ENCODE measurements at regions not wholly inside any gene's neighbourhood (a gene's known extent, or its start where the extent isn't known, plus 50 kb on each side); places are given as distances from the start of the nearest gene placed in this dataset.

DNA sequence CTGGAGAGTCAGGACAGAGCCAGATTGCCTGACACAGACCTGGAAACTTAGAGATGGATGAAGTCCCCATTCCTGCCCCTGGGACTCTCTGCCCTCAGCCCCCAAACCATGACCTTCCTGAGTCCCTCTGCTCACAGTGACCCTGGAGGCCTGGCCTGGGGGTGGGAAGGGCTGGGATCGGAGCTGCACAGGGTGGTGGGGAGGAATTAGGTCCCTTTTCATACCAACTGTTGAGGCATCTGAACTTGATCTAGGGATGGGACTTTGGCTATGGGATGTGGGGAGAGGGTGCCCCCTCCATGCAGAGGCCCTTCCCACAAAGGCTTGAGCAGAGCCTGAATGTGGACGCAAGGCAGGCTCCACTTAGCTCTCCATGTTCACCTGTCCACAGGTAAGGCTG, 144.1 kb downstream of the MRPL14 start:
- no peak overlapping the region for H3K9ac ChIP-seq (ENCODE audit: low read depth, low read length)
- no peak overlapping the region for H3K4me3 ChIP-seq (ENCODE audit: low read depth in 1 of 2, low read length in 2 of 2)
- TF ChIP-seq, protein P1, sequence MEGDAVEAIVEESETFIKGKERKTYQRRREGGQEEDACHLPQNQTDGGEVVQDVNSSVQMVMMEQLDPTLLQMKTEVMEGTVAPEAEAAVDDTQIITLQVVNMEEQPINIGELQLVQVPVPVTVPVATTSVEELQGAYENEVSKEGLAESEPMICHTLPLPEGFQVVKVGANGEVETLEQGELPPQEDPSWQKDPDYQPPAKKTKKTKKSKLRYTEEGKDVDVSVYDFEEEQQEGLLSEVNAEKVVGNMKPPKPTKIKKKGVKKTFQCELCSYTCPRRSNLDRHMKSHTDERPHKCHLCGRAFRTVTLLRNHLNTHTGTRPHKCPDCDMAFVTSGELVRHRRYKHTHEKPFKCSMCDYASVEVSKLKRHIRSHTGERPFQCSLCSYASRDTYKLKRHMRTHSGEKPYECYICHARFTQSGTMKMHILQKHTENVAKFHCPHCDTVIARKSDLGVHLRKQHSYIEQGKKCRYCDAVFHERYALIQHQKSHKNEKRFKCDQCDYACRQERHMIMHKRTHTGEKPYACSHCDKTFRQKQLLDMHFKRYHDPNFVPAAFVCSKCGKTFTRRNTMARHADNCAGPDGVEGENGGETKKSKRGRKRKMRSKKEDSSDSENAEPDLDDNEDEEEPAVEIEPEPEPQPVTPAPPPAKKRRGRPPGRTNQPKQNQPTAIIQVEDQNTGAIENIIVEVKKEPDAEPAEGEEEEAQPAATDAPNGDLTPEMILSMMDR (IDR thresholded peaks at IDR 0.05; ENCODE audit: borderline replicate concordance, extremely low read depth, low read length, poor library complexity, severe bottlenecking), result no peak
- no peak for TF ChIP-seq EZH2 (IDR thresholded peaks at IDR 0.05; ENCODE audit: borderline replicate concordance, low read depth, low read length, severe bottlenecking)
- DNase-seq (no peak), ATAC-seq (ENCODE audit: insufficient read depth, low read depth) (no peak)
- no peak overlapping the region for H3K4me2 ChIP-seq (ENCODE audit: insufficient read depth, low read length)
- no peaks in the 10 kb centered on the region for H3K4me1 ChIP-seq (ENCODE audit: insufficient read depth, low read length)
- H4K20me1 ChIP-seq (ENCODE audit: insufficient read depth, low read length), result no peaks in the 10 kb centered on the region
- H3K36me3 ChIP-seq (ENCODE audit: insufficient read depth, low read length), result no peaks in the 10 kb centered on the region
- no peak overlapping the region for H3K27ac ChIP-seq (ENCODE audit: low read length)
- peaks cover 9% of the 10 kb centered on the region for H3K27me3 ChIP-seq (ENCODE audit: insufficient read depth, low read length, poor library complexity)
- H2AFZ ChIP-seq (ENCODE audit: low read depth, low read length), result no peak overlapping the region
- H3K9me3 ChIP-seq (ENCODE audit: insufficient read depth, low read length, severe bottlenecking), result no peaks in the 10 kb centered on the region
- no peaks in the 10 kb centered on the region for H3K79me2 ChIP-seq (ENCODE audit: insufficient read depth, low read length)

DNA sequence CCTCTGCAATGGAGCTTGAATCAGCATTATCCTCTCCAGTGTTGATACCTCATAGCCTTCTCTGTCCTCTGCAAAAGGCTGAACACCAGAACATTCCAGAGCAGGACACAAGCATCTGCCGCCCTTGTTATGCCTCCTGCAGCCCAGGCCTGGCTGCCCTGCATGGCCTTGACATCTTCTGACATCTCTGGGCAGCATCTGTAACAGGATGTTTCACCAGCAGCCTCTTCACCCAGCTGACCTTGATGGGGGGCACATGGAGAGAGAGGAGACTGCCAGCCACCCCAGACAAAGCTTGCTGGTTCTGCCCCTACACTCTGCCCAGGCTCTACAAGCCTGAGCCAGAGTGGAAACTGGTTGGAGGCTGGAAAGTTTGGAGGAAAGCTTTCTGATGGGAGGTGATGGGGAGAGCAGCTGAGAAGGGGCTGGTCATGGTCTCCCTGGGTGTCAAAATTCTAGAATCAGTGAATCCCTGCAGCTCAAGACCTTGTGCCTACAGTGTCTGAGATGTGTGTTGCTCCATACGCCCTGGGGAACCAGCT, 145.1 kb downstream of the MRPL14 start:
- TF ChIP-seq, protein P1 (IDR thresholded peaks at IDR 0.05; ENCODE audit: borderline replicate concordance, extremely low read depth, low read length, poor library complexity, severe bottlenecking), result no peak
- TF ChIP-seq EZH2 (IDR thresholded peaks at IDR 0.05; ENCODE audit: borderline replicate concordance, low read depth, low read length, severe bottlenecking), result no peak
- no peak overlapping the region for H3K27ac ChIP-seq (ENCODE audit: low read length)
- H3K4me2 ChIP-seq (ENCODE audit: insufficient read depth, low read length), result no peak overlapping the region
- peaks cover 9% of the 10 kb centered on the region for H3K27me3 ChIP-seq (ENCODE audit: insufficient read depth, low read length, poor library complexity)
- no peaks in the 10 kb centered on the region for H4K20me1 ChIP-seq (ENCODE audit: insufficient read depth, low read length)
- DNase-seq, result no peak
- ATAC-seq (ENCODE audit: insufficient read depth, low read depth), result no peak; the same call in 2 of the 3 replicates
- H3K9ac ChIP-seq (ENCODE audit: low read depth, low read length), result no peak overlapping the region
- H3K36me3 ChIP-seq (ENCODE audit: insufficient read depth, low read length), result no peaks in the 10 kb centered on the region
- H3K4me1 ChIP-seq (ENCODE audit: insufficient read depth, low read length), result no peaks in the 10 kb centered on the region
- no peak overlapping the region for H3K4me3 ChIP-seq (ENCODE audit: low read depth in 1 of 2, low read length in 2 of 2)
- no peaks in the 10 kb centered on the region for H3K79me2 ChIP-seq (ENCODE audit: insufficient read depth, low read length)
- no peaks in the 10 kb centered on the region for H3K9me3 ChIP-seq (ENCODE audit: insufficient read depth, low read length, severe bottlenecking)
- no peak overlapping the region for H2AFZ ChIP-seq (ENCODE audit: low read depth, low read length)

DNA sequence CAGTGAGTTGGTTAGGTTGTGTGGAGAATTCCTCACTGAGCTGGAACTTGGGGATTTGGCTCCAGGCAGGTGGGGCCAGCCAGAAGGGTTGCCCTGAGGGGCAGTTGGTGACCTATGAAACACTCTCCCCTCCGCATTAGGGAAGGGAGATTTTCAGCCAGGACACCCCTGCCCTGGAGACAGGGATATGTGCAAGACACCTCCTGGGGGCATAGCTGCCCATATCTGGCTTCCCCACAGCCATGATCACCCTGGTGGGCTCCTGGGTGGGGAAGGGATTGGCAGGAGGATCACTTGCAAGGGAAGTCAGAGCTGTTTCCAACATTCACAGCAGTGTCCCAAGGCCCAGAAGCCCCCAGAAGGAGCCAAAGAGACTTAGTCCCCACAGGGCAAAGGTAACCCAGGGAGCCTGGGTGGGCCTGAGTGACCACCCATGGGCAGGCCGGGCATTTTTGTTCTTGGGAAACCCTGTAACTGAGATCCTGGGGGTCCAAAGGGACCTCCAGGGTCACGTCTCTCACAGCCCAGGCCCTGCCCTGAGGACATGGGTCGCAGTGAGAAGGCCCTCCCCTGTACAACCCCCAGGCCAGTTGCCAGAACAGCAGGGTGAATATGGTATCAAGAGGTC, 145.8 kb downstream of the MRPL14 start:
- Histone ChIP-seq H3K36me3 (ENCODE audit: insufficient read depth, low read length) (no peaks in the 10 kb centered on the region), H4K20me1 (ENCODE audit: insufficient read depth, low read length) (no peaks in the 10 kb centered on the region), H3K4me3 (ENCODE audit: low read depth in 1 of 2, low read length in 2 of 2) (no peak overlapping the region), H3K9me3 (ENCODE audit: insufficient read depth, low read length, severe bottlenecking) (peaks cover under 1% of the 10 kb centered on the region), H3K79me2 (ENCODE audit: insufficient read depth, low read length) (no peaks in the 10 kb centered on the region), H3K4me2 (ENCODE audit: insufficient read depth, low read length) (no peak overlapping the region), H3K27me3 (ENCODE audit: insufficient read depth, low read length, poor library complexity) (peaks cover 10% of the 10 kb centered on the region), H3K27ac (ENCODE audit: low read length) (no peak overlapping the region), H2AFZ (ENCODE audit: low read depth, low read length) (no peak overlapping the region), H3K9ac (ENCODE audit: low read depth, low read length) (no peak overlapping the region), H3K4me1 (ENCODE audit: insufficient read depth, low read length) (no peaks in the 10 kb centered on the region)
- no peak for DNase-seq
- no peak for ATAC-seq (ENCODE audit: insufficient read depth, low read depth)
- no peak for TF ChIP-seq EZH2 (IDR thresholded peaks at IDR 0.05; ENCODE audit: borderline replicate concordance, low read depth, low read length, severe bottlenecking)
- TF ChIP-seq, protein P1 (IDR thresholded peaks at IDR 0.05; ENCODE audit: borderline replicate concordance, extremely low read depth, low read length, poor library complexity, severe bottlenecking), result no peak

Data from DND-41 (cell line).